Stimulated activated CD4-positive, alpha-beta T cell treated with anti-CD3 and anti-CD28 coated beads, TNF-alpha, amount 100 ng/mL, for 1 hour (primary cell): ENCODE measurements at regions not wholly inside any gene's neighbourhood (a gene's known extent, or its start where the extent isn't known, plus 50 kb on each side); places are given as distances from the start of the nearest gene placed in this dataset.

Experiments used
- DNase-seq, 3 donors: peaks; one replicate each; pipeline ENCODE4 v3.0.0-alpha.2; 2020; ENCODE audit warnings: low read depth in 3 of 3, low spot score in 1 of 3

GRCh38 chr13:30844548-30845296, 61.3 kb upstream of the MEDAG start:
- DNase-seq = no peak

- DNase-seq = no peak
Measured at GRCh38 chr13:30845297-30846214, 60.5 kb upstream of the MEDAG start.

DNA sequence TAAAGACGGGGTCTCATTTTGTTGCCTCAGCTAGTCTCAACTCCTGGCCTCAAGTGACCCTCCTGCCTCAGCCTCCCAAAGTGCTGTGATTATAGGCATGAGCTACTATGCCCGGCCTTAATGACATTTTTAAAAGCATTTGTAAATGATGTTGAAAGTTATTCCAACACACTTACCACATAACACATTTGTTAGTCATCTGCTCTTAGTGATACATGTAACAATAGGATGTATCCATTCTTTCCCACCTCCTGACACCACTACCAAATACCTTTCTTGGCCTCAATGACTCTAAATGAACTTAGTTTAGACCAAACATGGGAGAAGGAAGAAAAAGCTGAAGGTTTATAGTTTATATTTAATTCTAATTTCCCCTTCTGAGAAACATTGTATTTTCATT, 59.8 kb upstream of the MEDAG start:
- DNase-seq = no peak

GRCh38 chr13:30846866-30847265, 59.2 kb upstream of the MEDAG start:
- no peak for DNase-seq

DNA sequence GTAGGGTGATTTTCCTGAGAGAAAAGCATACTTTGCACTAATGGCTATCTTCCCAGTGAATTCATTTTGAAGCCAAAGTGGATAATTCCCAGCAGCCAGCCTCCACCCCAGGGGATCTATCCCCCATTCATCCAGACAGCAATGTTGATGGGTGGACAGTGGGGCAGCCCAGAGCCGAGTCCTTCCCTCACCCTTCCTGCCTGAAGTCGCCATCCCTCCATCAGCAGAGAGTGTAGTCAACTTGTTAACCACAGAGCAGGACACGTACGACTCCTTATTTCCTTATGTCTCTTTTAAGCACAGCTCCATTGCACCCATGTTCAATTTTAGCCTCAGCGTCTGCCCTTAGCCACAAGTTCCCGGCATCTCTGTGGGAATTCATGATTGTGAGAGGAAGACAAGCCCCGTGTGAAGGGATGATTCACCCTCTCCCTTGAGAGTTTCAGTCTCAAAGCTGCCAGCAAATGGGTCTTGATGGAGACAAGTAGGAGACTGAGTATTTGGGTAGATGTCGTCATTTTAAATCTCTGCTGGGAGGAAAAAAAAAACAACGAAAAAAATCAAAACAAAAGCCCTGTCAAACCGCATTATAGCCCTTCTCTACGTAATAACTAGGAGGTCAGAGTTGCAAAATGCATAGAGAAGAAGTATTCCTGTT, 58.3 kb upstream of the MEDAG start:
- no peak for DNase-seq

DNA sequence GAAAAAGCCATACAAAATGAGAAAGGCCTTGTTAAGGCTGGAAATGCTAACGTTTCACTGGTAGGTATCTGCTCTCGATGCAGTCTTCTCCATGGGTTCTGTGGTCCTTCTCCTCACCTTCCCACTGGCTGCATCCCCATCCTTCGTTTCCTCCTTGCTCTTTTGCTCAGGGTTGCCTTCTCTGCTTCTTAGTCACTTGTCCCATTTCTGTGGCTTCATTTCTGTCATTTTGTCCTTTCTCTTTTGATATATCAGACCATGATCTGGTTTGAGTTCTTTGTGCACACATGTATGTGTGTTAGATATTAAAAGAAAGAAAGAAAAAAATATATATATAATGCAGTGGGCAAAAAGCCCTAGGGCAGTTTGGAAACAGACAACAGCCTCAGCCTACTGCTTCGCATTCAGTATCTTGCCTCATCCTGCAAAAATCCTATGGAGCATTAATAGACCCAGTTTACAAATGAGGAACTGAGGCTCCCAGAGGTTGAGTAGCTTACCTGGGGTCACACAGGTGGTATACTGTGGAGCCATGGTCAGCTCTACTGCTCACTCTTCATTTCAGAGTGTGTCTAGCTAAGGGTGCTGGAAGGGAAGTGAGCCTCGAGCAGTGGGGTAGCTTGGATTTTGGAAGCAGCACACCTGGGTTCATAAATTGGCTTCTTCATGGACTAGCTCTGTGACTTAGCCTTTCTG, 57.6 kb upstream of the MEDAG start:
- no peak for DNase-seq

DNA sequence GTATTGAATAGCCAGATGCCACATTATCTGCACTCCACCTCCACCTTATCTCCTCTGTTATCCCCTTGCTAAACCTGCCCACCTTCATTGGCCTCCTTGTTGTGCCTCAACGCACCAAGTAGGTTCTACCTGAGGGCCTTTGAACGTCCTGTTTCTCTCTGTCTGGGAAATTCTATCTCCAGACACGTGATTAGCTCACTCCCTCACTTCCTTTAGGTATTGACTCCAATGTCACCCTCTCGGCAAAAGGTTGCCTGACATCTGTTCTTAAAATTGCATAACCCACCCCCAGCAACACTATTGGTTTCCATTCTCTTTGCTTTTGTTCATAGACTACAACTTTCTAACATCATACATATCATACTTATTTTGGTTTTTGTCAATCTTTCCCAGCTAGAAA, 56.5 kb upstream of the MEDAG start:
- DNase-seq = no peak

DNA sequence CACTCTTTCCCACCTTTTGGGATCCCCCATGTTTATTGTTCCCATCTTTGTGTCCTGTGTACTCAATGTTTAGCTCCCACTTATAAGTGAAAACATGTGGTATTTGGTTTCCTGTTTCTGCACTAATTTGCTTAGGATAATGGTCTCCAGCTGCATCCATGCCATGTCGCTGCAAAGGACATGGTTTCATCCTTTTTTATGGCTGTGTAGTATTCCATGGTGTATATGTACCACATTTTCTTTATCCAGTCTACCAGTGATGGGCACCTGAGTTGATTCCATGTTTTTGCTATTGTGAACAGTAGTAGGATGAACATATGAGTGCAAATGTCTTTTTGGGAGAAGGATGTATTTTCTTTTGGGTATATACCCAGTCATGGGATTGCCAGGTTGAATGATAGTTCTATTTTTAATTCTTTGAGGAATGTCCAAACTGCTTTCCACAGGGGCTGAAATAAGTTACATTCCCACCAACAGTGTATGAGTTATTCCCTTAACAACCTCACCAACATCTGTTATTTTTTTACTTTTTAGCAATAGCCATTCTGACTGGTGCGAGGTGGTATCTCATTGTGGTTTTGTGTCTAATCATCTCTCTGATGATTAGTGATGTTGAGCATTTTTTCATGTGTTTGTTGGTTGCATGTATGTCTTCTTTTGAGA, 55.7 kb upstream of the MEDAG start:
- DNase-seq = no peak

GRCh38 chr13:30850867-30851211, 55.2 kb upstream of the MEDAG start:
- DNase-seq = no peak

DNA sequence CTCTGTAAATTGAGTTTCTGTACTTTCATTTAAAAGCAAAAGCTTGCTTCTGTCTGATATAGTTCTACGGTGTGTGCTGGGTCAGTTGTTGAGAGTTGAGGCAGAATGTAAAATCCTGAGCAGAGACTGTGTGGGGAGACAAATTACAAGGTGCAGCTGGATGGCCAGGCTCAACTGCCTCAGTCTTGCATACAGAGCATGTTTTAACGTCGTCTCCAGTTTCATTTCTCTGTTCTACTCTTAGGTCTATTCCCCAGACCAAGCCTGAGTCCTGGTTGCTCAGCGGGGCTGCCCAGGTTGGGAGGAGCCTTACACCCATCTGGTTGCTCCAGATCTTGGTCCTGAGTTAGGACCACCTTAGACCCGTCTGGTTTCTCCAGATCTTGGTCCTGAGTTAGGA, 54.4 kb upstream of the MEDAG start:
- no peak for DNase-seq

GRCh38 chr13:30855569-30855968, 50.5 kb upstream of the MEDAG start:
- DNase-seq = no peak

DNA sequence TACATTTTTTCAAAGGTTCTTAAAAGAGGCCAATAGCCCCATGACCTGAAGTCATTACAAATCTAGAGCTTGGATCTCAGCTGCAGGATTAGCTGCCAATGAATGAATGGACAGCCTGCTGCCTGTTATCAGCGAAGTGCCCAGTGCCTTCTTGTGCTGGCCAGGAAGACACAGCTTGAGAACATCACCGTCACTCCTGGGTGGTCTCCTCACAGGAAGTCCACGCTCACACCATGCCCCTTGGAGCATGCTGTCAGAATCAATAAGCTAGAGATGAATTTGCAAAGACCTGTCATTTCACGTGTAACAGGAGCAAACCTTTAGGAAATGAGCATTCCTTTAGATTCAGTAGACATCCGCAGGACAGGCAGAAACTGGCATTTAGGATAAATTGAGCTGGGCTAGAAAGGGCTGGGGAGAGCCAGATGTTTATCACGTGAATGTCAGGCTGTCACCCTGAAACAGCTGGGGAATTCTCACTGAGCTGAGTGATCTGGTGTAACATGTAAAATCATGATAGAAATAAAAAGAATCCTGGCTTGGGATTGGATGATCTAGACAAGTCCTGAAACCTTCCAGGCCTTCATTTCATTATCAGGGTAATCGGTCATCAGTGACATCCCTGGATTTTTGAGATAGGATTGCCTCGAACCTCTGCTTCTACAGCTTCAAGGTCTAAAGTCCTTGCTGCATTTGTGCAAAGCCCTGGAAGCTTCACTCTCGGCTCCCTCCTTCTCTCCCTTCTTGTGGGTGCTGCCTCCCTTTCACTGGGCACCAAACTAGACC, 49.9 kb upstream of the MEDAG start:
- no peak for DNase-seq
